Activated CD4-positive, alpha-beta T cell treated with anti-CD3 and anti-CD28 coated beads, Interleukin-2, amount 50 U/mL, for 4 hours (primary cell): ENCODE measurements at regions not wholly inside any gene's neighbourhood (a gene's known extent, or its start where the extent isn't known, plus 50 kb on each side); places are given as distances from the start of the nearest gene placed in this dataset.

ENCODE experiments used
- DNase-seq, 2 experiments: peaks; one replicate each; pipeline ENCODE4 v3.0.0-alpha.2; 2020

DNA sequence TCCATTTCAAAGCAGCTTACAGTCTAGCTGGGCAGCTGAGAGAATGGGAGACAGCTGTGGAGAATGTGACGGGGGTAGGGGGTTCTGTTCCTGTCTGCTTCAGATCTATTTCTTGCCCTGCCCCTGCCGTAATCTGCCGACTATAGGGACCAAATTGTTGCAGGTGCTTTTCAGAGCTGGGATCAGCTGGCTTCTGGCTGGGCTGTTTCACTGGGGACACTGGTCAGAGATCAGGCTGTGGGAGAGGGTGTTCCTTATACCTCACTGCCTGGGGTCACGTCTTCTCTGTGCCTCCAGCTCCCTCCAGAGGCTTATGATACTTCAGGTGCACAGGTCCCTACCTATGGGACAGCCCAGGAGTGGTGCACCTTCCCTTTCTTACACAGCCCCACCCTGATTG, 514.9 kb upstream of the GOT2 start:
- no peak for DNase-seq

DNA sequence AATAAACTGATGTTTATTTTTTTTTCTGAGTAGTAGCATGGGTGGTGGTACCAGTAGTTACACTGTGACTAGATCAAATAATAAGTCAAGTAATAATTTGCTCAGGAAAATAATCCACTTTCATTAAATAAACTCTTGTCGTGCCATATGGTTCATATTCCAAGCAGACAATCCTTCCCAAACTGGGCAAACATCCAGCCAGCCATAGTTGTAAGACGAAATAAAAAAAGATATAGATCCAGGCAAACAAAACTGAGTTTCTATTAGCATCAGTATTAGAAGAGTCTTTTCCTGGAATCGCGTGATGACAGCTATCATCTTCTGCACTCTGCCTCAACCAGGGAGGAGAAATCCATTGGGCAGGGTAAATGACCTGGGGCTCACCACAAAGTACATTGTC, 508.4 kb upstream of the GOT2 start:
- DNase-seq, result no peak

DNA sequence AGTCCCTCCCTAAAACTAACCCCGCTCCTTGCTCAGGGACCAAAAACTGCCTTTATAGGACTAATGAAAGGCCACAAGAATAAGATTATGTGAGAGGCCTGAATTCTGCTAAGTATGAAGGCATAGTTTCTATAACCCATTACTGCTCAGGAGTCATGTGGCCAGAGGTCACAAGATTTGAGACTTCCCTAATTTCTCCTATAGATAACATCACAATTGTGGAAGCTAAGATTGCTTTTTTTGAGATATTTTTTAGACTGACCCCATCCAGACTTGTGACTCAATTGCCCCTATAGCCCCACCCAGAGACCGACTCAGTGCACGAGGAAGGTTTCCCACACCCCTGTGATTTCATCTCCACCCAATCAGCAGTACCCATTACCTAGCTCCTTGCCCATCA, 504.1 kb upstream of the GOT2 start:
- DNase-seq, result no peak

DNA sequence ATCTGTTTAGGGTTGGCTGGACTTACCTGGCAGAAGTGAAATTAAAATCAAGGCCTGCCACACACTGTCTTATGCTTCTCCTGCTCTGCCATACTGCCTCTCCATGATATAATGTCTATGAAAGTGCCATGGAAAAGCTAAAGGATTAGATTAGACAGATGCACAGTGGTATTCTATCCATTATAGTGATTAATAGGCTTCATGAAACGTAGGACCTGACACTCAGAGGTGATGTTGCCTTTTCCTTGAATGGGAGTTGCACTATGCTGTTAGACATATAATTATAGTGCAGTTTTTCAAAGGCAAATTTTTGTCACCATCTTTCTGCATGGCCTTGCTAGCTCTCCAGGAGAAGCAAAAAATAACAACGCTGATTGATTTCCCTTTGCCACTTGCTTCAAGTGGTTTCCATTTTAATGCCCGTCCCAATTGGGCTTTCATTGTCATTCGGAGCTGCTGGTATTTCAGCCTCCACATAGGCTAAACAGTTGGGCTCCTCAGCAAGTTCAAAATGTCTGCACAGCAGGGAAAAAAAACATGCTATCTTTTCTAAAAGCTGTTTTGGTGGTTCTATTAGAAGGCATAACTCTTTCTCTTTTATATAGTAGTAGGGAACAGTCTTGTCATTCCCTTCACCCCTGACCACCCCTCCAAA, 502.8 kb upstream of the GOT2 start:
- no peak for DNase-seq

DNA sequence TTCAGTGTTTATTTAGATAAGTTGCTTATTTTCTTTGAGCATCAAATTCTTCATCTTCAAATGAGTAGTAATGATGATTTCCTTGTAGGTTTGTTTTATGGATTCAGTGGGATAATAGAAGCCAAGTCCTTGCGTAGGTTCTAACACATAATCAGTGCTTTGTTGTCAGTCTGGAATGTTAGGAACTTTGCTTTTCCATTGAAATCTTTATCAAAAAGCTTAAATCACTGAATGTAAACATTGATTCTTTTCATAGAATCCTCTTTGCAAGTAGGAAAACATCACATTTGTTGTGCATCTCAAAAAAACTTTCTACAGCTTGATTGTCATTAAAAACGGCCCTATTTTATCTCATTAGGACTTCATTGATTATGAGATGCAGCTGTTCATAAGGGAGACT, 490.3 kb upstream of the GOT2 start:
- DNase-seq, result no peak

DNA sequence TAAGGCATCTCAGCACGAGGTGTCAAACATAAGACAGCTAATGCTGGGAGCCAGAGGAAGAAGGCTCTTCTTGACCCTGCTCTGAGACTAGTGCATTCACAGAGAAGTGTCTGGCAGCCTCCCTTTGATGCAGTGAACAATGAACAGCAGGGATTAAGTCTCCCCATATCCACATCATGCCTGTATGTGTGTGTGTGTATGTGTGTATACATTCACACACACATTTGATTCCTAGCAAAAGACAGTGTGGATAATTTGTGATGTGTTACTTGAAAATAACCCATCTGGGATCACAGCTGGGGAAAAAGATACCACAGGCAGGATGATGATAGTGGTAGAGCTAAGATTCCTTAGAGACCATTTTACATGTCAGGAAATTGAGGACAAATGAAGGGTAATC, 485.9 kb upstream of the GOT2 start:
- DNase-seq, result no peak

DNA sequence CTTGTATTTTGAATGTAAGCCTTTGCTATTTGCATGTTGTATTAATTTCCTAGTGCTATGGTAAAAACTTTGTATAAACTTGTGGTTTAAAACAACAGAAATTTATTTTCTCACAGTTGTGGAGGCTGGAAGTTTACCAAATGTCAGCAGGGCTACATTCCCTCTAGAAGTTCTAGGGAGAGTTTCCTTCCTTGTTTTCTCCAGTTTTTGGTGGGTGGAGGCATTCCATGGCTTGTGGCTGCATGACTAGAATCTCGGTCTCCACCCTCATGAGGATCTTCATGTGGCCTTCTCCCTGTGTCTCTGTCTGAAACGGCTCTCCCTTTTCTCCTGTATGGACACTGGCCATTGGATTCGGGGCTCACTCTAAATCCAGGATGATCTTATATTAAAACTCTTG, 482.2 kb upstream of the GOT2 start:
- DNase-seq, result no peak

DNA sequence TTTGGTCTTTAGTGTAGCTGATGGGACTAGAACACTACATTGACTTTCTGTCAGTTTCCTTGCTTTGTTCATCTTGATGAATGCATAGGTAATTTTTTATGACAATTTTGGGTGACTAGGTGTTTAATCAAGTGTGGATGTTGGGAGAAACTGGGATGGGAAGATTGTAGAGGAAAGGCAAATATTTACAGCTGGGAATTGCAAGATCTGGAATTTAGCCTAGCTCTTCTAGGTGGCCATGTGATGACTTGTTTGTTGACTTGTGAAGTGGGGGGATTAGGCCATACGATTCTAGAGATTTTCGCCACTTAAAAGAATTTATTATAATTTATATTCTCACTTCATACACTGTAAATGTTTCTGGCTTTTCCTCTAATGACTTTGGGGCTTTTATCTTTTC, 480.3 kb upstream of the GOT2 start:
- DNase-seq, result no peak

DNA sequence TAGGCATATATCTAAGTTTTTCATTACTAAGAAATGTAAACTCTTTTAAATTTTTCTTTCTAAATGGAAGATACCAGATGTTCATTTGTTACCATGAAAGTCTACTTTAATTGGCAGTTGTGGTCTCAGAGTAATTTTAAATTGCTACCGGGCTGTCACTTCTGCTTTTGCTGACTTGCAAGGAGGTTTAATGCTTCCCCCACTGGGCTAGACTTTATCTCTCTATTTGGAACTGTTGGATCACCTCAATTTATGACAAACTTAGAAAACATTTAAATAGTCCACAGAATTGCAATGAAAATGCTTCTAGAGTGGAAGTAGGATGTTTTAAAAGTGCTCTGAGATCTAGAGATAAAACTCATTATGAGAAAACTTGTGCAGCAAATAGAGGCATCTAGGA, 479.8 kb upstream of the GOT2 start:
- DNase-seq, result no peak

DNA sequence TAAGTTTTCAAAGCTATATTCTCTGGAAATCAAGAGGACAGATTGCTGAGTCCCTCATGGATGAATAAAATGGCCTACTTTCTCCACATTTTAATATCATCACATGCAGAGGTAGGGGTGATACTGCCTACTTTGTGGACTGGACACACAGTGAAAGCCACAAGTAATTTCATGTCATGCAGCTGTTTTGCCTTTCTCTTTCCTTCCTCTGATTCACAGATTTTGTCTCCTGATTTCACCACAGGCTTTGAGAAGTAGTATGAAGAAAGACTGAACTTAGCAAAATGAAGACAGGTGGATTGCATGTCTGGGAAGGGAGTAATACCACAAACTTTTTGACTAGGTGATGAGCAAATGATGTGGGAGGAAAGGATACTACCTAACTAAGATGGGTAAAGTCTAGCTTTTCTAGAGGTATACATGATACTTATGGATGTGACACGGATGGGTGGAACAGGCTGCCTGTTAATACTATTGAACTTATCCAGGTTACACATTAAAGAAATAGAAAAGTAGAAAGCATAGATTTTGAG, 478.4 kb upstream of the GOT2 start:
- DNase-seq, result no peak

DNA sequence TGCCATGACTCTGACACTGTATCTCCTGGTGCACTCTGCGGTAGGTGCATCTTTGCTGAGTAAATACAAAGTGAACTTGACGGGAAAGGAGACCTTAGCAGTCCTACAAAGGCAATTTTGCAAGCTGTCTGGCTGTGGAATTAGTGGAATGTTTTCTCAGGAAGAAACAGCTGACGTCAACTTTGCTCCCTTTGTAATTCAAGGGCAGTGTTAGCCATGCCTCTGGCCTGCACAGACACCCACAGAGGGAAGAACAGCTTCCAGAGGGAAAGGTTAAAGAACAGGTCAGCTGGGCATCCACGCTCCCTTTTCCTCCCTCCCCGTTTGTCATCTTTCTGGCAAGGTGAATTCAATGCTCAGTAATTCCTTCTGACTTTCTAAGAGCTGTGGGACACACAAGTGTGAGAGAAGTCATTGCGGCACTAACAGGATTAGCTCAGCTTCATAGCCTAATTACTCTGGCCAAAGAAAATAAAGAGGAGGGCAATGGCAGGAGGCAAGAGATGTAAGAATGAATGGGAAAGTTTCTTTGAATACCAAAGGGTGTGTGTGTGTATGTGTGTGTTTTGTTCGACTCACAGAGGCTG, 476.9 kb upstream of the GOT2 start:
- no peak for DNase-seq

DNA sequence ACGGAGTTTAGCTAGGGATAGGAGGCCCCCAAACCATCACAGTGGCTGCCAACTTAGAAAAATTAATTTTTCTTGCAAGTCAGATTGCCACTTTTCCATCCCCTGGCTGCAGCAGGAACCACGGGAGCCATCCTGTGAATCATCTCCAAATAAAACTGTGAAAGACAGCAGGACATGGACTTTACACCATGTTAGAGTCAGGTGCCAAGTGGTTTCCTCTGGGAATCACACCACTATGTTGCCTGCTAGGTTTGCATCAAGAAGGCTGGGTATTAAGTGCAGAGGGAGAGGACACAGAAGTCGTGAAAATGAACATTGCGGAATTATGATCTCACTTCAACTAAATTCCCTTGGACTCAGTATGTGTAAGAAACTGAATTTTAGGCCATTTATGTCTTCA, 471.3 kb upstream of the GOT2 start:
- no peak for DNase-seq

DNA sequence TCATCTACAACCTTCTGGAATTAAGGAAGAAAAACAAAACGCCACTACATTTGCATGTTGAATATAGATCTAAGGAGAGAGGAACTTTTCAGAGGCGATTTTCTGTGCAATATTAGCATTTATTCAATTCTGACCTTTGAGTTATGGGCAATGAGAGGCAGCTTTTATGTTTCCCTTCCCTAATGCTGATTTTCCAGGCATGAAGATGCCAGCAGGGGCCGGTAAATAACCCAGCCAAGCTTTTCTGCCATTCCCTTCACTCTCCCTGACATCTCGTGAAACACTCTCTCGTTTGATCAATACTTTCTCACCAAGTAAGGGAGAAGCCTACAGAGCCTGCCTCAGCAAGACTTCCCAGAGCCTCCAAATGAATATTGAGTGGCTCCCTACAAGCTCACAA, 470.5 kb upstream of the GOT2 start:
- no peak for DNase-seq

DNA sequence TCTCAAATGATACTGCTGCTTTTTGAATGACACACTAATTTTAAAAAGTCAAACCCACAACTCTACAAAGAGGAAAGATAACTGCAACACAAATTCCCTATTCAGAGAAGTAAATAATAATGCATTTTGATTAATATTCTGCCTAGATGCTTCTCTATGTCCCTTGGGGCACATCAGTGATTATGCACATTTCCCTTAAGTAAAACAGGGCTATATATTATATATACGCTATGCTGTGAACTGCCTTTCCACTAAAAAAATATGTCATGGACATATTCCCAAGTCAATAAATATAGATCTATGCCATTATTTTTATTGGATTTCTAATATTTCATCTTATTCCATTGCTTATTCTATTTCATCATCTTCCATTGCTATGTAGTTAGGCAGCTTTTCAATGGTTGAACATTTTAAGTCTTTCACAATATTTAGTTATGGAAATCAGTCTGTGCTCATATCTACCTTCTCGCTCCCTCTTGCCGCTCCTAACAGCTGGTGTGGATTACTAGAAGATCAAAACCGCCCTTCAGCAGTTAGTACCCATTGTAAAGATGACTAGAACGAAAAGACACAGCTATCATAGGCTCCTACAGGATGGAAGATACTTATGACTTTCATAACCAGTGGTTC, 468.2 kb upstream of the GOT2 start:
- no peak for DNase-seq

DNA sequence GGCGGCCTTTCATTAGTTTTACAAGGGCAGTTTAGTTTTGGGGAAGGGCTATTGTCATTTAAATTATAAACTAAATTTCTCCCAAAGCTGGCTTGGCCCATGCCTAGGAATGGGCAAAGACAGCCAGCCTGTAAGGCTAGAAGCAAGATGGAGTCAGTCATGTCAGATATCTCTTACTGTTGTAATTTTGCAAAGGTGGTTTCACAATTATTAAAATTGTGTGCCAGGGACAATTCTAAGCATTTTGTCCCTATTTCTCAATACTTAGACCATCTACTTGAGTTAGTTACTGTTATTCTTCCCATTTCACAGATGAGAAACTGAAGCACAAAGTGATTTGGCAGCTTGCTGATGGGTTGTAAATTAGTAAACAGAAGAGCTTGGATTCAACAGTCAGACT, 467.7 kb upstream of the GOT2 start:
- DNase-seq, result no peak

DNA sequence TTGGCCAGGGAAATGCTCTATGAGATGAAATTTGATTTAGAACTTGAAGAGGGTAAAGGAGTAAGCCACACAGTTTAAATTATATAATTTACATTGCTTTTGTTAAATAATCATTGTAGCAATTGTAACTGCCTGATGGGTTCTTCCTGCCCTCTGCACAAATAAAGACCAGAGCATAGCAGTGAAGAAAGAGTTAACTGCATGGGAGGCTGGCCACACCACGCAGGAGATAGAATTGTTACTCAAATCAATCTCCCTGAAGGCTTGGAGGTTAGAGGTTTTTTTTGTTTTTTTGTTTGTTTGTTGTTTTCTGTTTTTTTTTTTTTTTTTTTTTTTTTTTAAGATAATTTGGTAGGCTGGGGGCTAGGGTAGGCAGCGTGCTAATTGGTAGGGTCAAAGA, 467.0 kb upstream of the GOT2 start:
- DNase-seq, result no peak

DNA sequence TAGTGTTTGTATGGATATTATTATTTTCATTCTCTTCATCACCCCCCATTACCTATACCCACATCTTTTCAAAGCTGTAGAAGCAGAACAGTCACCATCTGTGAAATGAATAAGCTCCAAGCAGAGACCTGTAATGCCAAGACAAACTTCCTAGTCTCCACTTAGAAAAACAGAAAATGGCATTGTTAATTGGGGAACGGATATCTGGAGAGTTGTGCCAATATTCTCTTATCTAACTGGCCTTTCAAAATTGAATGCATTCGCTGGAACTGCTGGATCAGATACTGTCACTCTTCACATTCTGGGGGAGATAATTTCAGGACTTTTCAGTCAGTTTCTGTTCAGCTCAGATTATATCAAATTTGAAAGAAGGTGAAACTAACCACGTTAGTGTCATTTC, 464.4 kb upstream of the GOT2 start:
- no peak for DNase-seq

DNA sequence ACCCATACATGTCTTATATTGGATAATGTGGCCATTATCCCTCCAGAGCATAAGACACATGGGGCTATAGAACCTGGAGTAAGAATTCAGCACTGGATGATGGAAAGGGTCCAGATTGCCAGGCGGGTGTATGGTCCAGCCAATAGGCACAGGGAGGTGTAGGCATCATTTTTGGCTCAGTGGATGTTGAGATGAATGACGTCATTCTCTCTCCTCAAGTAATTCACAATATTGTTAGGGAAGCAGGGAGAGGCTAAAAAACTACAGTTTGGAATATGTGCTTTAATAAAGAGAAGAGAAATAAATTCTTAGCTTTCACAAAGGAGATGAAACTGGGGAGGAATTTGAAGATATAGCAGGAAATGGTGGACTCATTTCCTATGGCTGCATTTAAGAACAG, 461.1 kb upstream of the GOT2 start:
- DNase-seq, result no peak

DNA sequence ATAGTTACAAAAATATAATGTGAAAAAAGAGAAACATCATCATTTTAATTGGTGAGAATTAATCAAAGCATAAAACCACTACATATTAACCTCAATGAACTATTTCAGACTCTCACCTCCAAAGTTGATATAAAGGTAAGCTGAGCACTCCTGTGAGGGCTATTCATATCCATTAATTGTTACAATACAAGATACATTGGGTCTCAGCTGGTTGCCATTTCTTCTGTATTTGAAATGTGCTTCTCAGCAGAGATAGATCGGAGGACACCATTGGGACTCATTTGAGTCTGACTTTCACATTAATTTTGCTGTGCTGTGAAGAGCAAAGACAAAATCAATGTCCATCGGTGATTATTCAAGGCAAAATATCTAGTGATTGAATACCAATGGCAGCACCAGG, 459.5 kb upstream of the GOT2 start:
- DNase-seq, result no peak

DNA sequence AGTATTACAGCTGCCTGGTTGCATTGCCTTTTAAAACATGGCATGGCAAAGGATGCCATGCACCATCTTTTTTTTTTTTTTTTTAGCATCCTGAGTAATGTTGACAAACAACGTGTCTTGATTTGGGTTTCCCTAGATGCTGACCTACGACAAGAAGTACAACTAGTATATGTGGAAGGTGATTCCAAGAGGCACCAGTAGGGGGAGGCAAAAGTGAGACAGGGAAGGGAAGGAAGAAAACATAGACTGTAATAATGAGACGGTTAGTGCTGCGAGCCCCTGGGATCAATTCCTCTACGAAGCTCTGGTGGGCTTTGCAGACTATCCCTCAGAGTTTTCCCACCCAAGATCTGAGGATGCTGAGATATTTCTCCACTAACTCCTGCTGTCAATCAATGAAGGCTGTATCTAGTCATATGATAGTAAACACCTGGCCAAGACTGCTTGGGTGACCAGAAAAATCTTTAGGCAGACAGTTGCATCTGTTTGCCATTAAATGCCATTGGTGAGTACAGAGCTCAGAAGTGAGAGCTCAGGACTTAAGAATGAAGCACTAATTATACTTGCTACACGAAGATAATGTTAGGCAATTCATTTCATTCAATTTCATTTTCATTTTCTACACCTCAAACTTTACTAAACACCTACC, 458.6 kb upstream of the GOT2 start:
- no peak for DNase-seq

DNA sequence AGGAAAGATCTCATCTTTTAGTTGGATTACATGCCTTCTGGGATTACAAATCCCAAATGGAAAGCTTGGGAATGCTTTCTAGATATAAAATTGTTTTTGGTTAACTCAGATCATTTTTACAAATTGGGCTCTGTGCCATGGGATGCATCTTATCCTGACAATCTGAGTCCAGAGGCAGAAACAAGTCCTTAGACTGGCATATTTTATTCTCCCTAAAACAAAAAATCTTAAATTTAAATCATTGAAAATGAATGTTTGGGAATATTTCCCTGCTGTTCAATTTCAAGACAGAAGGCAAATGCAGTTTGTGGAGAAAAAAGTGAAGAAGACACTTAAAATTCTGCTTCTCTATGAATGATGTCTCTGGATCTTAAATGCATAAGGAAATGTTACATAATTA, 456.6 kb upstream of the GOT2 start:
- no peak for DNase-seq

DNA sequence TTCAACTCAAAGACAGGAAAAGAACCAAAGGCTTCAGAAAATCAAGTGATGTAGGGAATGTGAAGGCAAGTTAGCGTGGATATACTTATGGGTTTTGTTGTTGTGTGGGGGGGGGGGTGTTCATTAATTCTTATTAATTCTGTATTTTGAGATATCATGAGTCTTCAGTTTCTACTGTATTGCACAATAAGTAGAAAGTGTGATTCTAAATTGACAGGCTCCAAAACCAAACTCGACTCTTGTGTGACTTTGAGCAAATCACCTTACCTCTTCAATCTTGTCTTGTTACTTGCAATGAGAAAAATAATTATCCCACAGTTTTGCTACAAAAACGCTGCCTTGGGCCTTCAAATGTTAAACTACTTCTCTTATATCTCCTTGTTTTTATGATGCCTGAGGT, 453.9 kb upstream of the GOT2 start:
- DNase-seq, result no peak

DNA sequence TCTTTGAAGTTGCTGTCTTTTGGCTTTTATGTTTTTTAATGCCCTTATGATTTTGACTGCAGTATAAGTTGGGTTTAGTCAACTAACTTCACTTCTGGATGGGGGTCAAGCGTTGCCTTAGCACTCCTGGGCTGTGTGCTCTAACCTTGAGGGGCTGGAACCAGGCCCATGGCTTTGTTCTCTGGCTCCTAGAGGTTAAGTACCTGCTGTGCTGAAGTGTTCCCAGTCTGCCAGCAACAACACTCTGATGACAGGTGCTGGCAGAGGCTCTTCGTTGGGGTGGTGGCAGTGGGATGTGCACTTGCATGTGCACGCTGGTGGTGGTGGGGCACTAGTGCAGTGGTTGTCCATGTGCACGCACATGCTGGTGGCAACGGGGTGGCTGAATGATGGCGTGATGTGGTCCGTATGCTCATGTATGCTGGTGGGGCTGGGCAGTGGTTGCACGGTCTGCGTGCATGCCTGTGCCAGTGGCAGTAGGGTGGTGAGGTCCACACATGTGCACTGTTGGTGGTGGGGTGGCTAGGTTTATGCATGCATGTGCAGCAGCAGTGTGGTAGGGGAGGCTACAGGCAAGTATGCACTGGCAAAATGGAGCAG, 447.8 kb upstream of the GOT2 start:
- no peak for DNase-seq

DNA sequence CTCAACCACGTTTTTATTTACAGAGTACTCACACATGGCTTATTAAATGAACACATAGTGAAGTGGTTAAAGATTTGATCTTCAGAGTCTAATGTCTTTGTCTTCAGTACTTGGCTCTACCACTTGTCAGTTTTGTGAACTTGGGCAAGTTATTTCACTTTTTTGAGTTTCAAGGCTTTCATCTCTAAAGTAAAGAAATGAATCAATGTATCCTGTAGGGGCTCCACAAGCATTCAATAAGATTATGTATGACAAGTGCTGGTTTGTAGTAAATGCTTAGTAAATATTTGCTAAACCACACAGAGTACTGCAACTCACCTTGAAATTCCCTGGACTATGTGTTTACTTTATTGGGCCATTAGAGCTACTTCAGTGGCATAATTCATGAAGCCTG, 446.0 kb upstream of the GOT2 start:
- no peak for DNase-seq
